ENCODE measurements at regions not wholly inside any gene's neighbourhood (a gene's known extent, or its start where the extent isn't known, plus 50 kb on each side); places are given as distances from the start of the nearest gene placed in this dataset.

GRCh38 chr4:110680265-110680664 lies 57.4 kb upstream of the PITX2 start:
- TF ChIP-seq SP1 (IDR thresholded peaks at IDR 0.05) (no peak), ZNF384 (IDR thresholded peaks at IDR 0.05) (no peak), TARDBP (IDR thresholded peaks at IDR 0.05) (no peak), FOXM1 (IDR thresholded peaks at IDR 0.05; ENCODE audit: borderline replicate concordance) (no peak), LEF1 (IDR thresholded peaks at IDR 0.05; ENCODE audit: borderline replicate concordance) (no peak), BHLHE40 (IDR thresholded peaks at IDR 0.05; ENCODE audit: borderline replicate concordance) (no peak), SUZ12 (IDR thresholded peaks at IDR 0.05) (no peak), FOXK2 (IDR thresholded peaks at IDR 0.05) (no peak), NFRKB (IDR thresholded peaks at IDR 0.05) (no peak), ARNT (IDR thresholded peaks at IDR 0.05) (no peak), ELF4 (IDR thresholded peaks at IDR 0.05) (no peak), FOXA1 (IDR thresholded peaks at IDR 0.05) (no peak), PKNOX1 (IDR thresholded peaks at IDR 0.05) (no peak)

All from HEK293T (cell line).